HG03025 (cell line): ENCODE measurements at regions not wholly inside any gene's neighbourhood (a gene's known extent, or its start where the extent isn't known, plus 50 kb on each side); places are given as distances from the start of the nearest gene placed in this dataset.

Experiments
- ATAC-seq: cut with Tn5 transposase; IDR thresholded peaks from one replicate; pipeline ENCODE4 v1.9.1; 2021; ENCODE audit warnings: mild to moderate bottlenecking, moderate library complexity; ENCODE audit not compliant: unreplicated experiment, low FRiP score

DNA sequence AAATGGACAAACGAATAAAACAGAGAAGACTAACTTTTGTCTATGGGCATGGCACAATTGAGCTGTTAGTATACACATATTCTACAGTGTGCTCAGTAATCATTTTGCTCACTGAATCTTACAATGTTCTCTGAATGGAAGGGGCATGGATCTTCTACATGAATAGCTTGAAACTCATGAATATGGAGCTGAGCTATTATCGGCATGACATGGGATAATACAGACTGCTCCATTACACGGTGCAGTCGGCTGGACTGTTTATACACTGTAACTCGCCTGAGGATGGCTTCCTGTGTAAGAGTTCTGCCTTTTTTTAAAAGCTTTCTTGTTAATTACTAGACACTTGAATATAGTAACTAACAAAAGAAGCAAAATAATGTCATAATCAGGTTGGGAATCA, 368.5 kb upstream of the MAD2L1 start:
- ATAC-seq = no peak

DNA sequence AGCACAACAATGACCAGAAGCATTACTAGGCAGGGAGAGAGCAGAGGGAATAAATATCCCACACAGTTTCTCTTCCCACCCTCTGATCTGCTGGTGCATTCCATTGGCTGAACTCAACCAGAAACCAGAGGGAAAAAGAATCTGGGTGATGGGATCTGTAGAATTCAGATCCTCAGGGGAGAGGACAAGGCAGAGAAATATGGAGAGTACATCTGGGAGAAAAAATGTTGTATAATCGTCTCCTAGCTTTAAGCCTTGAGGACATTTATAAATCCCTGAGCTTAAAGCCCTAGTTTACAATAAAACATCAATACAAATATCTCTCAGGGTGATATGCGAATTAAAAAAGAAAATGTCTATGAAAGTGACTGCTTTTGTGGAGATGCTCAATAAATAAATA, 368.1 kb upstream of the MAD2L1 start:
- ATAC-seq = no peak

DNA sequence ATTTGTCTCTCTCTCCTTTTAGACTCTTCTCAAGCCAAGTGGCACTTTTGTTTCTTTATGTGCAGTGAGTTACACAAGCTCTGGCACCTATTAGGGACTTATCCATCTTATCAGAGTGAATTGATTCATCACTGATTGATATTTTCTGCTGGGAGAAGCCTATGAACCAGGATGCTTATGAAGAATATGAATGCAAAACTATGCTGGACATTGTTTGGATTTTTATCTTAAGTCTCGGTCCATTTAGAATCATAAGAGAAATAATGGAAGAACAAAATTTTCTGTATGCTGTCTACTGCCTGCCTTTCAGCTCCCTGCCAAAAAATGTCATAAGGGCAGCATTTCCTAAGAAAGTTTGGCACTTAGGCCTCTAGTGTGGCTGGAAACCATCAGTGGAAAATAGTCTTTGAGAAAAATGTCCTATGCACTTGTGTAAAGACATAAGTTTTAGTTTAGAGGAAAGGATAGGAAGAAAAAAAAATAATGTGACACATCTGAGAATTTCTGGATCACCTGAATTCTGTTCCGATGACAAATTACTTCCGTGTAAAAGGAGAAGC, 365.7 kb upstream of the MAD2L1 start:
- ATAC-seq = no peak

DNA sequence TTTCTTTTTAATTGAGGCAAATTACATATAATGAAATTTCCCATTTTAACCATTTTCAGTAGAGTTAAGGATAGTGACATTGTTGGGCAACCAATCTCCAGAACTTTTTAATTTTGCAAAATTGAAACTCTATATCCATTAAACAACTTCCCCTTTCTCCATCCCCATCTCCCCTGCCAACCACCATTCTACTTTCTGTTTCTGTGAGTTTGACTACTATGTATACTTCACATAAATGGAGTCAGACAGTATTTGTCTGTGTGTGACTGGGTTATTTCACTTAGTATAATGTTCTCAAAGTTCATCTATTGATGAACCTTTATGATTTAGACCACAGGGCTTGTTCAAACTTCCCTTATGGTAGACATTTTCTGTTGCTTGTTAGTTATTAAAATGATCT, 364.5 kb upstream of the MAD2L1 start:
- ATAC-seq = no peak

DNA sequence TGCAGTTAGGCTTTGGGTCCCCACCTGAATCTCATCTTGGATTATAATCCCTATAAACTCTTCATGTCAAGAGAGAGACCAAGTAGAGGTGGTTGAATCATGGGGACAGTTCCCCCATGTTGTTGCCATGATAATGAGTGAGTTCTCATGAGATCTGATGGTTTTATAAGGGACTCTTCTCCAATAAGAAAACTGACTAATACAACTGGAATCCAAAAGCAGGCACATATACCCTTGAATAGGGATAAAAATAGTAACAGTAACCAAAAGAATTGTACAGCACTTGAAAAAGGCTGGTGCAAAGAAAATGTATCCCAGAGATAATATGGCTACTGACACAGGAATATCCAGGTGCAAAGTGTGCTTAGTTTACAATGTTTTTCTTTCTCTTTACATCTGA, 351.5 kb upstream of the MAD2L1 start:
- ATAC-seq = no peak

DNA sequence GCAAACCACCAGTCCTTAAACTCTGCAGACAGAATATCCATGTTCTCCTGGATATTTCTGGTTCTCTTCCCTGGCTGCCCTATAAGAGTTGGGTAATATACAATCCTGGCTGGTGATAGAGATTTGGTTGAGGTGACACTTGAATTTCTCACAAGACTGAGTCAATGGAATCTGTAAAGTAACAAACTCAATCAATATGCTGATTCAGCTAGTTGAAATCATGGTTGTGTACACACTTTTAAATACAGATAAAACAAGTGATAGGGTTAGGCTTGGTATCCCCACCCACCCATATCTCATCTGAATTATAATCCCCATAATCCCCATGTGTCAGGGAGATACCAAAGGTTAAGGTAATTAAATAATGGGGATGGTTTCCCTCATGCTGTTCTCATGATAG, 349.2 kb upstream of the MAD2L1 start:
- ATAC-seq = no peak

DNA sequence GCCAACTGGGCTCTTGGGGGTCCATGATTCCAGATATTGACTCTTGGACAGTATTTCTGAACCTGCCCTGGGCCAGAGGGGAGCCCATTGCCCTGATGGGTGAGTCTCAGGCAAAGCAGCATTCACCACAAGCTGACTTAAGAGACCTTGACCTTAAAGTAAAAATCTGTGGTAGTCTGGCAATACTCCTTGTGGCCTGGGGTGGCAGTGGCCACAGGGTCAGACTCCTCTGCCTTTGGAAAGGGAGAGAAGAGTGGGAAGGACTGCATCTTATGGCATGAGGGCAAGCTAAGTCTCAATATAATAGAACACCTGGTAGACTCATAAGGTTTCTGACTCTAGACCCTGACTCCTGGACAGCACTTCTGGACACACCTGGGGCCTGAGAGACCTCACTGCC, 340.3 kb upstream of the MAD2L1 start:
- ATAC-seq = no peak

DNA sequence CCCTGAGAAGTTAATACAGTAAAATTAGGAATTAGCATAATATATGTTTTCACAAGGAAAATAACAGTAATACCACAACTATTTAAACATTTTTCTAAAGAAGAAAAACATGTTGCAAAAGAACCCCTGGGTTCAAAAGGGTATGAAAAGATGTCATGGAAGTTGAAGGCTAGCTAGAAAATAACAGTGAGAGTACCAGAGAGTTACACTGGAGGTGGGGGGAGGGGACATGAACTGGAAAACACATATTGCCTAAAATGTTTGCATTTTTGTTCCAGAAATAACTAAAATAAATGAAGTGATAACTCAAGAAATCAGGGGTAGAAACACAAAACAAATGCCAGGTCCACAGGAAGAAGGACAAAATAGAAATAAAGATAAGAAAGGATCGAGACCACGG, 336.6 kb upstream of the MAD2L1 start:
- ATAC-seq = no peak

DNA sequence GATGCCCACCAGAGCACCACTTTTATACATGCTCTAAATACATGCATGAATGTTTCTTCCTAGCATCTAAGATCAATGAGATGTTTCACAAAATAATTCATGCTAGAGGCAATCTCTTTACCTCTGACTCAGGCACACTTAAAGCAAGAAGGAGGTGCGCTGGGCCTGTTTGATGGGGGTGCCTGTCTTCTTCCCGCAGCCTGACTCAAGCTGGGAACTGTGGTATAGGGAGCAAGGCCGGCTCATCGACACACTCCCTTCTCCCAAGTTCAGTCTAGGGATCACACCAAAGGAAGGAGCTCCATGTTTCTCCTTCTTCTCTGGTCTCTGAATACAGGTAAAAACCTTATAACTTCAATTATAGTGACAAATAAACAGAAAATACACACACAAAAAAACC, 333.8 kb upstream of the MAD2L1 start:
- no peak for ATAC-seq

DNA sequence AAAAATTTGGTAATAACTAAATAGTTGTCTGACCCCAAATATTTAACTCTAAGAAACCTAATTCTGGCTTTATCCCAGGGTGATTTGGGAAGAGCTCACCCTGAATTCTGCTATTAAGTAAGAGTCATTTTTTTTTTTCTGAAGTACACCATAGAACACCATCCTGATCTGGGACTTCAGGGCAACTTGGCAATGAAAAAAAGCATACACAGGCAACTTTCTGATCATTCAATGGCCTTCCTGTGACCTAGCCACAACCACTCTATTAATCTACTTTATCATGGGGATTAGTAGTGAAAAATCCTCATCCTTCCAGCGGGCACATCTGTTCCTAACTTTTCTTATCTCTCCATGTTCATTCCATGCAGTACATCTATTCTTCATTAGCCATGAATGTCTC, 333.2 kb upstream of the MAD2L1 start:
- ATAC-seq = no peak

DNA sequence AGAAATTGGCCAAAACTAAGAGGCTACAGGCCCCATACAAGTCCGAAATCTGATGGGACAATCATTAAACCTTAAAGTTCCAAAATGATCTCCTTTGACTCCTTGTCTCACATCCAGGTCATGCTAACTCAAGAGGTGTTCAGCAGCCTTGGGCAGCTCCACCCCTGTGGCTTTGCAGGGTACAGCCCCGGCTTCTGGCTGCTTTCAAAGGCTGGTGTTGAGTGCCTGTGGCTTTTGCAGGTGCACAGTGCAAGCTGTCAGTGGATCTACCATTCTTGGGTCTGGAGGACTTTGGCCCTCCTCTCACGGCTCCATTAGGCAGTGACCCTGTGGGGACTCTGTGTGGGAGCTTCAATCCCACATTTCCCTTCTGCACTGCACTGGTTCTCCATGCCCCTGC, 329.1 kb upstream of the MAD2L1 start:
- no peak for ATAC-seq

DNA sequence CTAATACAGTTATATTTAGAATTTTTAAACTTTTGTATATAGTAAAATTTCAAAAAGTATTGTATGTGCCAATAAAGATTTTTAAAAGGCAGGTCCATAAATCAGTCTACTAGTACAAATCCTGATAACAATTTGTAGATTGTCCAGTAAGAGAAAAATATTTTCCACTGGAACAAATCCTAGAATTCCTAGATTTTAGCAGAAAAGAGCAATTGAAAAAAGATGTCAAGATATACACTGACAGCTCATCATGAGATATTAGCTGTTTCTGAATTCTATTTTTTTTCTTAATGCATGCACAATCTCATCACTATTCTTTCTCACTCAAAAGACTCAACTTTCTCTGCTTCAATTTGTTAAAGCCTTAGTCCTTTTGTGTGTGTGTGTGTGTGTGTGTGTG, 289.2 kb upstream of the MAD2L1 start:
- ATAC-seq = no peak

DNA sequence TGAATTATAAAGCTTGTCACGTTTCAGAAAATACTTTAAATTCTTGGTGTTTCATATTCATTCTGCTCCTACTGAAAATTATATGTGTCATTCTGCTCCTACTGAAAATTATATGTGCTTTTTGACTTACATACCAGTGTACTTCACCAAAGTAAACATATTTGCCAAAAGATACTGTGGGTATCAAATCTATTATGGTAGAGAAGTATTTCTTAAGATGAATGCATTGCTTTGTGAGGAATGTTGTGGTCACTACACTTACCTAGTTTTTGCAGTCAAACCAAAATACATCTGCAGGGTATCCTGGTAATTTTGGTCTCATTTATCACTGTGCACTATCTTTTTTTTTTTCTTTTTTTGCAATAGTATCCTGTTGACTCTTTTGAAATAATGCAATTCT, 287.7 kb upstream of the MAD2L1 start:
- ATAC-seq = no peak

DNA sequence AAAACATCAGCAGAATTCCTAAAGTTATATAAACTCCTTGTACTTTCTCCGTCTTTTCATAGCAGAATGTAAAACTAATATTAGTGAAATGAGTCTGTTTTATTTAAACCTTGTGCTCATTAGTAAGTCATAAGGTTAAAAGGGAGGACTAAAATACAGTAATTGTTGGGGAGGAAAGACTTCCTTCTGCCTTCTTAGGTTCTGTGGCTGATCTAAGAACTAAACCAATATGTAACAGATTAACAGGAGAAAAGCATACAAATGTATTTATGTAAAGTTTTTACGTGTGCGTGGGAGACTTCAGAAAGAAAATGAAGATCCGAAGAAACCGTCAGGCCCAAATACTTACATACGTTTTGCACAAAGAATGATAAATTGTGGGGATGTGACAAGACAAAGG, 286.6 kb upstream of the MAD2L1 start:
- no peak for ATAC-seq

DNA sequence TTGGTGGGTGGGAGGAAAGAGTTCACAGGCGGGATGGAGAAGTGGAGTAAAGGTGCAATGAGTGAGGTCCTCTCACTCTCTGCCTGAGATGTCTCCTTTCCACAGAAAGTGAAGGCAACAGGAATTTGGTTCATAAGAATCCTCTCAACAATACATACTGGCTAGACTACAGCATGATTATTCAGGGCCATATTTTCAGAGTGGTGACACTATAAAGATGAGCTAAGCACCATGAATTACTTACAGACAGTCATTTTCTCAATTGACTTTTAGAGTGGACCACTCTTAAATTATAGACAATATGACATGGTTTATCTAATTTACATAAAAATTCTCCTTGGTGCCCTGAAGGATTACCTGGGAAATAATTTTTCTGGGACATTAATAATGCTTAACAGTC, 286.1 kb upstream of the MAD2L1 start:
- ATAC-seq = no peak

DNA sequence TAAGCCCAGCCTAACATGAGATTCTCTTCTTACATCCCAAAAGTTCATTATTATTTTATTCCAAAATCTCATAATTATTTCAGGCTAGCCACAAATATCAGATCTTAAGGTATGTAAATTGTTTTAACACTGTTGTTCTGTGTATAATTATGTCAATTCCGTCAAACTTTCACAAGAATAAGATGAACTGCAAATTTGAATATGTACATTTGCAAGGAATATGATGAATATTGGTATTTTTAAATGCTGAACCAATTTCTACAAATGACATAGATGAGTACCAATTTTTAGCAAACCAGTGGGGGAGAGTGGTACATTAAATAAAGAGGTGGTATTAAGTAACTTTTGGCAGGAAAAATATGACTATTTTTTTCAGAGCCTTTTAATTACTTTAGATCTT, 282.3 kb upstream of the MAD2L1 start:
- ATAC-seq = no peak

DNA sequence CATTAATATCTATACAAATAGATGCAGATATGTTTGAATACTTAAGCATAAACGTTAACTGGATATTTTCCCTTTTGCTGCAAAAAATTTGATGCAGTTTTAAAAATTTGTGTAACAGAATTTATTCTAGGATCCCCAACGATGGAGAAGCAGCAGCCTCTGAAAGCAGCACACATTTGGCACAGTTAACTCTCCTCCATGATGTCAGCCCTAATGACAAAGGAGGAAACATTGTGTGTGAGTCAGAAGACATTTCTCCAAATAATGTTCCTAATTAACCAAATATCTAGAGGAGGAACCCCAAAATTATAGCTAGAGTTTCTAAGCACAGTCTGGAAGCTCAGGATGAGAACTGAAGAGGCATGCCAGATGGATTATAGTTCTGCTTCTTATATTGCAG, 281.9 kb upstream of the MAD2L1 start:
- ATAC-seq = no peak

DNA sequence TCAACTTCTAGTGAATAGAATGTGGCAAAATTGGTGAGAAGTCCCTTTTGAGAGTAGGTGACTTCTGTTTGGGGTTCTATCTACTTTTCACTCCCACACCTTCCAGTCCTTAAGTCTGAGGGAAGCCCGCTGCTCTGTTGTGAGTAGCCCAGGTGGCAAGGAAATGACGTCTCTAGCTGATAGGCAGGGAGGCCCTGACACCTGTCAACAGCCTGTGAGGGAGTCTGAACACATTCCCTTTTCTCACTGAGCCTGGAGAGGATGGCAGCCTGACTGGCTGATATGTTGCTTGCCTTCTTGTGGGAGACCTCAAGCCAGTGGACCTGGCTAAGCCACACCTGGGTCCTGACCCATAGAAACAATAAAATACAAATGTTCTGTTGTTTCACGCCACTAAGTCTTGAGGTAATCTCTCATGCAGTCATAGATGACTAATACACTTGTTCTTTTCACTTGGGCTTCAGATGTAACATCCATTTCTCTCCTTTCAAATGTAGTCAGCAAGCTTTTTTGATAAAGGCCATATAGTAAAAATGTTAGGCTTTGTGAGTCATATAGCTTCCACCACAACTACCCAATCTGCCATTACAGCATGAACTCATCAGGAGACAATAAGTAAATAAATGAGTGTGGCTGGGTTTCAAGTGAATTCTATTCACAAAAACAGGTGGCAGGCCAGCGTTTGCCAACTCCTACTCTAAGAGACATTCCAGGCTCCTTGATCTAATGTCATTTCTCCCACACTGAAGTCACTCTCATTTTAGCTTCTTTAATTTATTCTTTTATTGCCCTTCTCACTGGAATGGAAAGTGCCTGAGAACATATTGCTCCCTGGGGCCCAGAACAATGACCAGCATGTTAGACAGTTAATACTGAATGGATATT, 265.1 kb upstream of the MAD2L1 start:
- ATAC-seq = no peak

DNA sequence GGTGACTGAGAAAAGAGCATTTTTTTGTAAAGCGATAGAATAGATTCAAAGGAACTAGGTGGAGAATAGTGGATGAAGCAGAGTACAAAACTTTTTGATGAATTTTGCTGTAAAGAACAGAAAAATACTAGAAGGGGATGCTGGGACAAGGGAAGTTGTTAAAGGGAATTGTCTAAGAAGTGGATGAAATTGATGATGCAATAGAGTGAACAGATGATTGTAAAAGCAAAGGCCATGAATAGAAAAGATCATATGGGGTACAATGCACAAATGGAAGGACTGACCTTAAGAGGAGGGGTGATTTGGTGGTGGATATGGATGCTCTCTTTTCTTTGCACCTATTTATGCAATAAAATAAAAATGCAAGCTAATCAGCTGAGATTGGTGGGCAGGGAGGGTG, 262.7 kb upstream of the MAD2L1 start:
- no peak for ATAC-seq

DNA sequence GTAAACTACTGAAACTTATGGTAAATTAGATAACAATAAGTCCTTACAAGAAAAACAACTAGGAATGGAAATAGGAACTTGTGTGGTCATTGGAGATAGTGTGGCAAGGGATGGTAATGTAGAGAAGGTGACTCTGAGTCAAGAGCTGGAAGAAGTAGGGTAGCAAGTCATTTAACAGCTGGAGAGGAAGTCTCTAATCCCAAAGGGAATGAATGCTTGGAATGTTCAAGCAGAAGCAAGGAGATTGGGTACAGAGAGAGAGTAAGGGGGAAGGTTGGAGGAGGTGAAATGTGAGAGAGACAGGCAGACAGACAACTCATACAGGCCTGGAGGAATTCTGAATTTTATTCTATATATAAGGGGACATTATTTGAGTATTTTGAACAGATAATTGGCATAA, 260.6 kb upstream of the MAD2L1 start:
- no peak for ATAC-seq

DNA sequence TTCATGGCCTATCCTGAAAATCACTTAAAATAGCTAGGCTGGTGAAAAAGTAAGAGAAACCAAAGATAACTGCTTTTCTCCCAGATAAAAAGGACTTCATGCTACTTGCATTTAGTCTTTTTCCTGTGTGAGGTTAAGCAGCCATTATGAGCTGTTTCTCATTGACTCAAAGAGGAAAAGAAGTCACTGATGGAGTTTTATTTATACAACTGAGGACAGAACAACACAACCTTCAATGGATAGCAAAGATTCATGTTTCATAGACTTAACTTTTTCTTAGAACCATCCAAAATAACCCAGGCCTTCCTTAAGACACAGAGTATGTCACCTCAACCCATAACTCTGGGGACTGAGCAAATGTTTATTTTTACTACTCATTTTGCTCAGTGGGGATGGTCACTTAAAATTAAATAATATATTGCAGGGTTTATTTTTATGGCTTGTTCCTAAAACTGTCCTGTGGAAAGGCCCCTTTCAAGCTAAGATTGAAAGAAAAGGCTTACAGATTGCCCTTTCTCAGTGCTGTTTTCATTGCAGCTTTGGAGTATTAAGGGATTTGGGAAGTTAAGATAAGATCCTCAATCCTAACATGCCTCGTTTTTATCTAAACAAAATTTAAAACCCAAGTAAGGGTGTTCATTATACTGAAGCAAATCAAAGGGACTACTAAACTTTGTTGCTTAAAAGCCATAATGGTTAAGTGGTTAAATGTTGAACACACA, 252.6 kb upstream of the MAD2L1 start:
- no peak for ATAC-seq
